HG02623 (cell line): ENCODE measurements at regions not wholly inside any gene's neighbourhood (a gene's known extent, or its start where the extent isn't known, plus 50 kb on each side); places are given as distances from the start of the nearest gene placed in this dataset.

Experiments
- ATAC-seq: cut with Tn5 transposase; IDR thresholded peaks from one replicate; pipeline ENCODE4 v1.9.1; 2021; ENCODE audit warnings: moderate library complexity; ENCODE audit not compliant: unreplicated experiment

- ATAC-seq: no peak
Measured at GRCh38 chr18:43213816-43214215, 63.5 kb downstream of the SYT4 start.

GRCh38 chr18:43211059-43211458 lies 66.2 kb downstream of the SYT4 start:
- no peak for ATAC-seq

DNA sequence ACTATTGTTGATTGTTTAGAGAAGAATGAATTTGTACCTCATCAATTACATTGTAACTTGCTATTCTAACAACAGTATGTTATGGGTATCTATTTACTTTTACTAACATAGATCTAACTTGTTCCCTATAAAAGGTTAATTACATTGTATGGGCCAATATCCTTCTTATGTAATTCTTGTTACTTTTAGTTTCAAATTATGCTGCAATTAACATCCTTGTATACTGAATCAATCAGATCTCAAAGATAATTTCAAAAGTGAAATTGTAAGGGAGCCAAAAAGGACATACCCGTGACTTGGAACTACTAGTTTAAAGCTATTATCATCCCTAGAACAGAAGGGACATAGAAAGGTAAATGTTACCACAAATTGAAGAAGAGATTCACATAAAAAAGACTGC lies 79.9 kb upstream of the RIT2 start:
- no peak for ATAC-seq

DNA sequence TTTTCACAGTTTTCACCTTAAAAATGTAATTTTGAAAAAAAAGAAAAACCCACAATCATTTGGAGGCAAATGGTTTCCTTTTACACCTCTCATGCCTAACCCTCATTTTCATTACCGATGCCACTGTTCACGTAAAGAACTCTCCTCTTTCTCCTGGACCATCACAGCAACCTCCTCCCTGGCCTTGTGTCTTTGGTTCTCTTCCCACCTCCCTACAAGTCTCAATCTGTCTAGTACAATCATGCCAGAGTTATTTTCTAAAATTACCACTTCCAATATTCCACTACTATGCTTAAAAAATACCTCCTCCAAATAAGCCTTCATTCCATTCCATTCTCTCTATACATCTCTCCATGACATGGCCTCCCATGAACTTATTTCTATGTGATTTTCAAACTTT lies 77.9 kb upstream of the RIT2 start:
- ATAC-seq: no peak

DNA sequence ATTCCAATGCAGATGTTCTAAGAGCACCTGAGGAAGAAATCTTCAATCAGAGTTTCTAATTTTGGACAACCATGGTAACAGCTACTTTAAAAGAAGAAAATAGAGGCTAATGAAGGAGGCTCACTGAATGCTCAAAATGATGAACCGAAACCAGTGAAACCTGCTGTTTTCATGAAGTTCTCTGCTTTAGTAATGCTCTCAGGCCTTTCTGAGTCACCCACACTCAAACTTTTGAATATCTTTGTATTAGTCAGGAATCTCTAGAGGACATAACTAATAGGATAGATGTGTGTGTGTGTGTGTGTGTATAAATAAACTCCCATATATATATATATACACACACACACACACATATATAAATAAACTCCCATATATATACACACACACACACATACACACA lies 76.9 kb upstream of the RIT2 start:
- ATAC-seq: peak; percentile 91

DNA sequence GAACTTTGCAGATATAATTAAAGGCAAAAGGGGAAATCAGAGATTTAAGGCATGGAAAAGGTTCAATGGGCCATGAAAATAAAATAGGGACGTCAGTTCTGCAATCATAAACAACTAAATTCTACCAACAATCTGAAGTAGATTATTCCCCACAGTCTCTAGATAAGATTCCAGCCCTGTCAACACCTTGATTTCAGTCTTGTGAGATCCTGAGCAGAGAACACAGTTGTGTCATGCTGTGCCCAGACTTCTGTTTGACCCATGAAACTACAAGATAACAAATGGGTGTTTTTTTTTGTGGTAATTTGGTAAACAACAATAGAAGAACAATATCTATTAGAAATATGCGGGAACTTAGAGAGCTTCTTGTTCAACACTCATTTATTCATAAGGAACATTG lies 66.2 kb upstream of the RIT2 start:
- no peak for ATAC-seq

GRCh38 chr18:43180814-43181213 lies 65.3 kb upstream of the RIT2 start:
- no peak for ATAC-seq

GRCh38 chr18:43175257-43175656 lies 59.8 kb upstream of the RIT2 start:
- no peak for ATAC-seq

DNA sequence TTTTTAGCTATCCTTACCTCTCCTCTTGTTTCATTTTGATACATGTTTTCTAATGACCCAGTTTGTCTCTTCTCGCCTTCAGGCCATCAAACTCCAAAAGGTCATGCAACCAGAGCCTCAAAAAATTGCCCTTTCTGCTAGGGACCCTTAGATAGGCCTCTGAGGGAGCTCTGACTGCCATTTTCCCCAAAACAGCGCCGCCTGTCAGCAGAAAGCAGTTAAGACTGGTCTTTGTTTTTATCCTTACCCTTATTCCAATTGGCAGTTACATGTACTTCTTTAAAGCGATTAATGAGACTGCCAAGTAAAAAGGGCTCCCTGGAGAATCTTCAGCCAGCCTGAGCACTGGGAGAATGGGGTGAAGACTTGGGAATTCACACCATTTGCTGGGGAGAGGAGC lies 55.1 kb upstream of the RIT2 start:
- no peak for ATAC-seq
